H9 (cell line): ENCODE measurements at regions not wholly inside any gene's neighbourhood (a gene's known extent, or its start where the extent isn't known, plus 50 kb on each side); places are given as distances from the start of the nearest gene placed in this dataset.

Experiments used
- DNase-seq: peaks from one replicate; pipeline ENCODE4 v3.0.0-alpha.2; 2017
- H2AFZ ChIP-seq: one replicate; pipeline ENCODE4 v1.6.1; 2013; ENCODE audit warnings: mild to moderate bottlenecking, low read length, control low read depth, moderate library complexity
- H2AK5ac ChIP-seq: 2 replicates; pipeline ENCODE4 v1.6.1; 2013; ENCODE audit warnings: low read length, control low read depth, mixed read lengths; ENCODE audit not compliant: insufficient read length
- H2BK120ac ChIP-seq: one replicate; pipeline ENCODE4 v1.6.1; 2013; ENCODE audit warnings: low read depth, mild to moderate bottlenecking, low read length, control low read depth, inconsistent platforms; ENCODE audit not compliant: poor library complexity, severe bottlenecking
- H2BK12ac ChIP-seq: 2 replicates; pipeline ENCODE4 v1.6.1; 2013; ENCODE audit warnings: low read length, control low read depth, mixed read lengths, low read depth; ENCODE audit not compliant: insufficient read length
- H2BK15ac ChIP-seq: 2 replicates; pipeline ENCODE4 v1.6.1; 2013; ENCODE audit warnings: low read depth, low read length, control low read depth
- H2BK20ac ChIP-seq: one replicate; pipeline ENCODE4 v1.6.1; 2013; ENCODE audit warnings: low read depth, mild to moderate bottlenecking, low read length, control low read depth, inconsistent platforms; ENCODE audit not compliant: poor library complexity, severe bottlenecking
- H2BK5ac ChIP-seq: 2 replicates; pipeline ENCODE4 v1.6.1; 2013; ENCODE audit warnings: low read length, control low read depth, mixed read lengths; ENCODE audit not compliant: insufficient read length
- H3K14ac ChIP-seq: 2 replicates; pipeline ENCODE4 v1.6.1; 2013; ENCODE audit warnings: low read length, control low read depth; ENCODE audit not compliant: insufficient read depth
- H3K18ac ChIP-seq: 2 replicates; pipeline ENCODE4 v1.6.1; 2013; ENCODE audit warnings: low read depth, mild to moderate bottlenecking, mixed read lengths, low read length, control low read depth; ENCODE audit not compliant: insufficient read length
- H3K23ac ChIP-seq: 2 replicates; pipeline ENCODE4 v1.6.1; 2013; ENCODE audit warnings: low read length, control low read depth, mixed read lengths, low read depth; ENCODE audit not compliant: insufficient read length
- H3K23me2 ChIP-seq: 2 replicates; pipeline ENCODE4 v1.6.1; 2013; ENCODE audit warnings: low read depth, mild to moderate bottlenecking, mixed read lengths, low read length, control low read depth; ENCODE audit not compliant: insufficient read length, poor library complexity, severe bottlenecking
- H3K27ac ChIP-seq: 2 replicates; pipeline ENCODE4 v1.5.1; 2013; ENCODE audit warnings: low read length, control low read depth, mixed read lengths, low read depth; ENCODE audit not compliant: insufficient read length
- H3K27me3 ChIP-seq: 2 replicates; pipeline ENCODE4 v1.6.1; 2013; ENCODE audit warnings: low read length, control low read depth, inconsistent platforms; ENCODE audit not compliant: insufficient read depth
- H3K4ac ChIP-seq: 2 replicates; pipeline ENCODE4 v1.6.1; 2013; ENCODE audit warnings: low read depth, mild to moderate bottlenecking, control low read depth, inconsistent platforms, low read length, moderate library complexity
- H3K4me1 ChIP-seq: 2 replicates; pipeline ENCODE4 v1.6.1; 2013; ENCODE audit warnings: low read length, control low read depth, inconsistent platforms; ENCODE audit not compliant: insufficient read depth
- H3K4me2 ChIP-seq: 2 replicates; pipeline ENCODE4 v1.6.1; 2013; ENCODE audit warnings: low read length, control low read depth, mixed read lengths; ENCODE audit not compliant: insufficient read length, insufficient read depth
- H3K56ac ChIP-seq: 2 replicates; pipeline ENCODE4 v1.6.1; 2013; ENCODE audit warnings: low read depth, mild to moderate bottlenecking, mixed read lengths, low read length, control low read depth; ENCODE audit not compliant: insufficient read length
- H3K79me1 ChIP-seq: 2 replicates; pipeline ENCODE4 v1.6.1; 2013; ENCODE audit warnings: low read depth, mild to moderate bottlenecking, moderate library complexity, low read length, control low read depth, inconsistent platforms; ENCODE audit not compliant: insufficient read depth, poor library complexity, severe bottlenecking
- H3K79me2 ChIP-seq: 2 replicates; pipeline ENCODE4 v1.6.1; 2013; ENCODE audit warnings: low read length, control low read depth, inconsistent platforms; ENCODE audit not compliant: insufficient read depth
- H3K9ac ChIP-seq: 2 replicates; pipeline ENCODE4 v1.6.1; 2013; ENCODE audit warnings: low read length, control low read depth, mixed read lengths; ENCODE audit not compliant: insufficient read length; ENCODE audit errors: extremely low read depth
- H3K9me3 ChIP-seq: one replicate; pipeline ENCODE4 v1.6.1; 2013; ENCODE audit warnings: low read depth, low read length, inconsistent platforms; ENCODE audit not compliant: control insufficient read depth
- H3T11ph ChIP-seq: one replicate; pipeline ENCODE4 v1.6.1; 2013; ENCODE audit warnings: mild to moderate bottlenecking, low read length, control low read depth, inconsistent platforms
- H4K20me1 ChIP-seq: one replicate; pipeline ENCODE4 v1.6.1; 2013; ENCODE audit not compliant: control insufficient read depth, insufficient read length, insufficient read depth
- H4K5ac ChIP-seq: 2 replicates; pipeline ENCODE4 v1.6.1; 2013; ENCODE audit warnings: low read depth, mild to moderate bottlenecking, mixed read lengths, low read length, control low read depth; ENCODE audit not compliant: insufficient read length
- H4K8ac ChIP-seq: replicated peaks from 2 replicates; pipeline ENCODE4 v1.6.1; 2013; ENCODE audit warnings: low read length, control low read depth, mixed read lengths, low read depth; ENCODE audit not compliant: insufficient read length
- H4K91ac ChIP-seq: 2 replicates; pipeline ENCODE4 v1.6.1; 2013; ENCODE audit warnings: low read depth, mild to moderate bottlenecking, moderate library complexity, mixed read lengths, low read length, control low read depth; ENCODE audit not compliant: insufficient read length
- H3K27ac Mint-ChIP-seq, 3 experiments: 2 replicates in 2 of 3; 3 replicates in 1 of 3; pipeline ENCODE4 v1.8.0; 2020 to 2021; ENCODE audit warnings: mixed read lengths in 3 of 3, mild to moderate bottlenecking in 1 of 3, moderate library complexity in 1 of 3
- H3K27me3 Mint-ChIP-seq: 2 replicates; pipeline ENCODE4 v1.8.0; 2021; ENCODE audit warnings: low read depth, mild to moderate bottlenecking, moderate library complexity, mixed read lengths
- H3K36me3 Mint-ChIP-seq, 3 experiments: 2 replicates in 2 of 3; 3 replicates in 1 of 3; pipeline ENCODE4 v1.8.0; 2020 to 2021; ENCODE audit warnings: low read depth in 3 of 3, mixed read lengths in 3 of 3; ENCODE audit not compliant: insufficient read depth in 1 of 3
- H3K4me1 Mint-ChIP-seq, 2 experiments: 2 replicates each; pipeline ENCODE4 v1.8.0; 2020; ENCODE audit warnings: mixed read lengths in 2 of 2
- H3K4me3 Mint-ChIP-seq, 2 experiments: 2 replicates in 1 of 2; 3 replicates in 1 of 2; pipeline ENCODE4 v1.8.0; 2020 to 2021; ENCODE audit warnings: mild to moderate bottlenecking in 2 of 2, mixed read lengths in 2 of 2, moderate library complexity in 1 of 2
- H3K9me3 Mint-ChIP-seq, 2 experiments: 2 replicates in 1 of 2; 3 replicates in 1 of 2; pipeline ENCODE4 v1.8.0; 2020; ENCODE audit warnings: mild to moderate bottlenecking in 2 of 2, mixed read lengths in 2 of 2, moderate library complexity in 1 of 2
- CTCF ChIP-seq: fragments of 200-600 bp; sonication (generic); conservative IDR thresholded peaks from 3 replicates; pipeline ENCODE4 v1.8.0; 2021; ENCODE audit warnings: antibody characterized with exemption, mild to moderate bottlenecking
- WGBS: extraction: QIAGEN DNeasy Blood & Tissue Kit; methylation state at CpG from one replicate; pipeline ENCODE4 v1.1.7; 2013; ENCODE audit warnings: missing lambda C conversion rate, low lambda C conversion rate, mixed read lengths; ENCODE audit not compliant: insufficient read length; ENCODE audit errors: extremely low coverage; 5-methylcytosine and 5-hydroxymethylcytosine counted together

- Mint-ChIP-seq H3K9me3 (no peaks in the 10 kb centered on the region; a peak in 1 of 5 replicates), H3K4me1 (peaks cover 3 to 6% of the 10 kb centered on the region in 2 experiments; a peak in 3 of 4 replicates), H3K27ac (no peak overlapping the region), H3K27me3 (no peaks in the 10 kb centered on the region), H3K36me3 (no peaks in the 10 kb centered on the region), H3K4me3 (no peak overlapping the region)
- no peak overlapping the region for H2BK5ac ChIP-seq
- no peak overlapping the region for H2AK5ac ChIP-seq
- no peak overlapping the region for H3T11ph ChIP-seq
- no peaks in the 10 kb centered on the region for H4K20me1 ChIP-seq
- no peaks in the 10 kb centered on the region for H3K79me2 ChIP-seq
- no peak overlapping the region for H4K8ac ChIP-seq
- H4K5ac ChIP-seq = no peak overlapping the region
- no peak overlapping the region for H3K18ac ChIP-seq
- TF ChIP-seq CTCF = no peak
- no peak overlapping the region for H4K91ac ChIP-seq
- no peak overlapping the region for H3K4ac ChIP-seq
- H3K14ac ChIP-seq = no peak overlapping the region
- no peak overlapping the region for H2BK15ac ChIP-seq
- H2AFZ ChIP-seq = no peak overlapping the region
- H3K23ac ChIP-seq = no peak overlapping the region
- H2BK120ac ChIP-seq = no peak overlapping the region
- no peak for DNase-seq
- H3K27me3 ChIP-seq = no peaks in the 10 kb centered on the region
- no peak overlapping the region for H2BK20ac ChIP-seq
- H3K56ac ChIP-seq = no peak overlapping the region
- H3K23me2 ChIP-seq = no peaks in the 10 kb centered on the region
- no peak overlapping the region for H2BK12ac ChIP-seq
- H3K27ac ChIP-seq = no peak overlapping the region
- no CpG with 5 or more reads among the region's 4 CpGs for WGBS
- no peaks in the 10 kb centered on the region for H3K4me1 ChIP-seq
- H3K9me3 ChIP-seq = no peaks in the 10 kb centered on the region
- no peak overlapping the region for H3K4me2 ChIP-seq
- H3K79me1 ChIP-seq = no peaks in the 10 kb centered on the region
- H3K9ac ChIP-seq = no peak overlapping the region
Measured at GRCh38 chr14:97107760-97108159, 310.6 kb downstream of the VRK1 start.
